HUES48 (cell line): ENCODE measurements at regions not wholly inside any gene's neighbourhood (a gene's known extent, or its start where the extent isn't known, plus 50 kb on each side); places are given as distances from the start of the nearest gene placed in this dataset.
"Not testable (repeated sequence)": the region's sequence is repeated elsewhere in the genome, so short reads cannot be mapped to it uniquely, and the experiment has no call there.

ENCODE experiments used
- H3K27ac ChIP-seq: one replicate; pipeline ENCODE4 v1.7.0; 2013; ENCODE audit warnings: low read depth, low read length, inconsistent platforms
- H3K27me3 ChIP-seq: 2 replicates; pipeline ENCODE4 v1.6.1; 2013; ENCODE audit warnings: mild to moderate bottlenecking, low read length; ENCODE audit not compliant: control insufficient read depth, insufficient read depth
- H3K36me3 ChIP-seq: 2 replicates; pipeline ENCODE4 v1.6.1; 2013; ENCODE audit warnings: low read length; ENCODE audit not compliant: control insufficient read depth, insufficient read depth
- H3K4me1 ChIP-seq: 2 replicates; pipeline ENCODE4 v1.6.1; 2013; ENCODE audit warnings: mild to moderate bottlenecking, low read length; ENCODE audit not compliant: control insufficient read depth, insufficient read depth
- H3K4me3 ChIP-seq: 2 replicates; pipeline ENCODE4 v1.5.1; 2013; ENCODE audit warnings: mild to moderate bottlenecking, low read depth, low read length
- H3K9ac ChIP-seq: 2 replicates; pipeline ENCODE4 v1.6.1; 2013; ENCODE audit warnings: mild to moderate bottlenecking, low read depth, low read length, moderate library complexity
- H3K9me3 ChIP-seq: 2 replicates; pipeline ENCODE4 v1.6.1; 2013; ENCODE audit warnings: low read length; ENCODE audit not compliant: control insufficient read depth, insufficient read depth

DNA sequence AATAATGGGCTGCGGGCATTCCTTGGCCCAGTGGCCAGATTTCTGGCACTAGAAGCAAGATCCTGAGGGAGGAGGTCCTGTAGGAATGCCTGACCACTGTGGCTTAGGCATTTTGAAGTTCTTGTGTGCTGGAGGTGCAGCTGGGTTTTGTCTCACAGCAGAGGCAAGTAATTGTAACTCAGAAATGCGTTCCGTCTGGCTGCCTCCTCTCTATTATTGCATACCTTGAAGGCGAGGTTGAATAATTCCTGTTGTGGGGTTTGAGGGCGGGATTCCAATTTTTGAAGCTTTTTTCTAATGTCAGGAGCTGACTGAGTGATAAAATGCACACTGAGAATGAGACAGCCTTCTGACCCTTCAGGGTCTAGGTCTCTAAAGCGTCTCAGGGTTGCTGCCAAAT, 170.6 kb downstream of the PPP4R3C start:
- H3K4me3 ChIP-seq, H3K9ac ChIP-seq, H3K4me1 ChIP-seq, H3K27me3 ChIP-seq, H3K36me3 ChIP-seq, H3K9me3 ChIP-seq, H3K27ac ChIP-seq: not testable (repeated sequence)

DNA sequence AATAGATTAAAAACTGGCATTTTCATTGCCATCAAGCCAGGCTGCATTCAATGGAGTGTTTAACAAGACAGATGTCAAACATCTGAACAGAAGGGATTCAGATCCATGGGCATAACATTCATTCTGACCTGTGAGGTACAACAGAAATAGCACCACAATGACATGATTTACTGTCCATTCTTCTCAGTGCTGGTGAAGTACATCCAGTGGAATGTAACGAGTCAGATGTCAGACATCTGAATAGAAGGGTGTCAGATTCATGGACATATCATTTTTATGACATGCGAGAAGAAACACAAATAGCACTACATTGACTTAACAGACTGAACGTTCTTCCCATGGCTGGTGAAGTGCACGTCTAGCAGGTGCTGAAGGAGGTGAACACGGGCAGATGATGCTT, 186.4 kb downstream of the PPP4R3C start:
- no peak overlapping the region for H3K9ac ChIP-seq

DNA sequence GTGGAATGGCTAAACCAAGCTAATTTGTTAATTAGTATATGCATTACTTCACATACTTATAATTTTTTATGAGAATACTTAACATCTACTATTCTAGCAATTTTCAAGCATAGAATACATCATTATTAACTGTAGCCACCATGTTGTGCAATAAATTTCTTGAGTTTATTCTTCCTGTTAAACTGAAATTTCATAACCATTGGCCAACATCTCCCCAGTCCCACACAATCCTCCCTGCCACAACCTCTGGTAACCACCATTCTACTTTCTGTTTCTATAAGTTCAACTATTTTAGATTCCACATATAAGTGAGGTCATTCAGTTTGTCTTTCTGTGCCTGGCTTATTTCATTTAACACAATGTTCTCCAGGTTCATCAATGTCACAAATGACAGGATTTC, 208.5 kb downstream of the PPP4R3C start:
- H3K27ac ChIP-seq: no peak overlapping the region

More for the DNA sequence above, 186.4 kb downstream of the PPP4R3C start:
- Histone ChIP-seq H3K27ac (no peak overlapping the region), H3K4me1 (peaks cover 5% of the 10 kb centered on the region; the same call in 1 of the 2 replicates), H3K4me3 (no peak overlapping the region), H3K36me3 (no peaks in the 10 kb centered on the region), H3K9me3 (peaks cover 21% of the 10 kb centered on the region; the same call in 1 of the 2 replicates), H3K27me3 (no peaks in the 10 kb centered on the region)

DNA sequence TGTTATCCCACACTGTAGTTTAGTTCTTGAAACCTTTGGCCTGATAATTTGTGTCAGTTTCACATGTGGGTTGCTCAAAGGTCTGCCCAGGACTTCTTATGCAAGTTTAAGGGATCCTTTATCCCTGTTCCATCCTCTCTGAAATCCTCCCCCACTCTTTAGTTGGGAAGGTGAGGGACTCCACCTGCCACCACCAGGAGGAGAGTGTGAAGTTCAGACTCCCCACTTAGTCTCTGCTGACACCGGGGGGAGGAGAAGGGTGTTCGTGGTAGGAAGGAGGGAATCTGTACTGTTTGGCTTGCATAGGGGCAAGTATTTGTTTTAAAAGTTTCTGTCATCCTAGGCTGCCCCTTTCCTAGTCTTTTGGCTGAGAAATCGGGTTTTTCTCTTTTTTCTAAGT, 211.8 kb downstream of the PPP4R3C start:
- Histone ChIP-seq H3K27ac (no peak overlapping the region), H3K9ac (no peak overlapping the region), H3K9me3 (peaks cover 7% of the 10 kb centered on the region; the same call in 1 of the 2 replicates), H3K4me1 (no peaks in the 10 kb centered on the region), H3K27me3 (no peaks in the 10 kb centered on the region), H3K36me3 (no peaks in the 10 kb centered on the region), H3K4me3 (no peak overlapping the region)

More for the DNA sequence above, 208.5 kb downstream of the PPP4R3C start:
- Histone ChIP-seq H3K27me3 (no peaks in the 10 kb centered on the region), H3K9ac (no peak overlapping the region), H3K9me3 (peaks cover 12% of the 10 kb centered on the region; the same call in 1 of the 2 replicates), H3K36me3 (no peaks in the 10 kb centered on the region), H3K4me3 (no peak overlapping the region), H3K4me1 (no peaks in the 10 kb centered on the region)

DNA sequence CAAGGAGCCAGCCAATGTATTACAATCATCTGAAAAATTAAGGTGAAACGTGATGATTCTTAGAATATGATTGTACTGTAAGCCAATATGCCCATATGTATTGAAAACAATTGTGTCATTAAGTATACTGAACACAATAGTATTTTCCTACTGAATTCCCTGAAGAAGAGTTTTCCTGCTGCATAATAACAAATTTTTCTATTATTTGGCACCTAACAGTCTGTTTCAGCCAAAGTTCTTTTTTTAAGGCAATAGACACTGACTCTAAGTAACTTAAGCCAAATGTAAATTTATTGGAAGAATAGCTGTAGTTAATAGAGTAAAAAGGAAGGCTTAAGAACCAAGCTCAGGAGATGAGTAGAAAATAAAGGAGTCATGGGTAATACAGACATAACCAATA, 220.6 kb downstream of the PPP4R3C start:
- H3K27ac ChIP-seq: no peak overlapping the region
- H3K4me3 ChIP-seq: no peak overlapping the region
- no peaks in the 10 kb centered on the region for H3K4me1 ChIP-seq
- H3K27me3 ChIP-seq: no peaks in the 10 kb centered on the region
- no peak overlapping the region for H3K9ac ChIP-seq
- H3K36me3 ChIP-seq: no peaks in the 10 kb centered on the region
- H3K9me3 ChIP-seq: peaks cover 49% of the 10 kb centered on the region

DNA sequence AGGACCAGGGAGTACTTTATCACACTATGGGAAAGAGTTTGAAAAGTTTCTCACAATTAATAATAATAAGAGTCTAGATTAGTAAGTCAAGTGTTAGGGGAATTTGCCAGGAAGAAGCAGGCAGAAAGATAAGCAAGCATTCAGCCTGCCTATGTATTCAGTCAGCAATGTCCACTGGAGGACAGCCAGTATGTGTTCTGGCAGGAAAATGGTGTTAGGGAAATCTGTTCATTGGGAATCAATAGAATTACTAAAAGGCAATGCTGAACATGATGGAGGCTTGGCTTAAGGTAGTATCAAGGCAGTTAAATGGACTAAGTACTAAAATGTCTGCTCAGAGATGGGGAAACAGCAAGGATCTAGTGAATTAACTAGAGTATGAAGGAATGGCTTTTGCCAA, 221.2 kb downstream of the PPP4R3C start:
- Histone ChIP-seq H3K9me3 (peaks cover 54% of the 10 kb centered on the region), H3K9ac (no peak overlapping the region), H3K27ac (no peak overlapping the region), H3K4me3 (no peak overlapping the region), H3K4me1 (no peaks in the 10 kb centered on the region), H3K27me3 (no peaks in the 10 kb centered on the region), H3K36me3 (no peaks in the 10 kb centered on the region)

DNA sequence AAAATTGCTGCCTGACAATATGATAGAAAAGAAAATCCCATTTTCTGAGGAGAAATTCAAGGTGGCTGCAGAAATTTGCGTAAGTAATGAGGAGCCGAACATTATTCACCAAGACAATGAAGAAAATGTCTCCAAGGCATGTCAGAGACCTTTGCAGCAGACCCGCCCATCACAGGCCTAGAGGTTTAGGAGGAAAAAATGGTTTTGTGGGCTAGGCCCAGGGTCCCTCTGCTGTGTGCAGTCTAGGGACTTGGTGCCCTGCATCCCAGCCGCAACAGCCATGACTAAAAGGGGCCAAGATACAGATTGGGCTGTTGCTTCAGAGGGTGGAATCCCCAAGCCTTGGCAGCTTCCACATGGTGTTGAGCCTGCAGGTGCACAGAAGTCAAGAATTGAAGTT, 223.1 kb downstream of the PPP4R3C start:
- peaks cover 67% of the 10 kb centered on the region for H3K9me3 ChIP-seq
- H3K36me3 ChIP-seq, H3K4me3 ChIP-seq, H3K27ac ChIP-seq, H3K27me3 ChIP-seq, H3K4me1 ChIP-seq, H3K9ac ChIP-seq: not testable (repeated sequence)

DNA sequence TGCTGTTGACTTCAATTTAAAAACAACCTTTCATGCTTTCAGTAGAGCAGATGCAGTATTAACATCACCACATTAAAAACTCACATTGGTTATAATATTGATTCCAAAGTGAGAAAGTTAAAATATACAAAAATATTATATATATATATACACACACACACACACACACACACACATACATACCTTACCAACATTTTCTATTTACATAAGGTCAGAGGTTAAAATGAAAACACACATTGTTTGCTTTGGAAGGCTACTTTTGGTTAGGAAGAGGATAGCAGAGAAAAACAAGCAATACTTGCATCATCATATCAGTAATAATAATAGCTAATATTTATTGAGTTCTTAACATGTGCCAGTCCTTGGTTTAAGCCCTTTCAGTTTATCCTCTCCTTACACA, 226.5 kb downstream of the PPP4R3C start:
- no peaks in the 10 kb centered on the region for H3K27me3 ChIP-seq

DNA sequence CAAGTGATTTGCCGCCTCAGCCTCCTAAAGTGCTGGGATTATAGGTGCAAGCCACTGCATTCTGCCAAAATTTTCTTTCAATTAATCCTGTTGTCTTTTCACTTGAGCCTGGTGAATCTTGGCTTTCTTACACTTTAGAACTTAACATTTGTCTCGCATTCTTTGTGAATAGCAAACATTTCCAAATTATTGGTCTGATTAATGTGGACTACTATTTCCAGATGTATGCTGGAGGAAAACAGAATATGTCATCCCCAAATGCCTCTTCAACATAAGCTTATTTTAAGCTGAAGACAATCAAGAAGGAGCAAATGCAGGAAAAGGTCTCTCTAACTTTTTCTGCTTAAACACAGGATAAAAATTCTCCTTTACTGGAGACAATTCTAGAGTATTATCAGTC, 233.4 kb downstream of the PPP4R3C start:
- Histone ChIP-seq H3K27me3 (no peaks in the 10 kb centered on the region), H3K36me3 (no peaks in the 10 kb centered on the region), H3K9me3 (peaks cover 25% of the 10 kb centered on the region), H3K27ac (no peak overlapping the region), H3K4me1 (no peaks in the 10 kb centered on the region), H3K9ac (no peak overlapping the region), H3K4me3 (no peak overlapping the region)

More for the DNA sequence above, 226.5 kb downstream of the PPP4R3C start:
- Histone ChIP-seq H3K27ac (no peak overlapping the region), H3K4me1 (no peaks in the 10 kb centered on the region), H3K9me3 (peaks cover 53% of the 10 kb centered on the region), H3K9ac (no peak overlapping the region), H3K36me3 (no peaks in the 10 kb centered on the region), H3K4me3 (no peak overlapping the region)

DNA sequence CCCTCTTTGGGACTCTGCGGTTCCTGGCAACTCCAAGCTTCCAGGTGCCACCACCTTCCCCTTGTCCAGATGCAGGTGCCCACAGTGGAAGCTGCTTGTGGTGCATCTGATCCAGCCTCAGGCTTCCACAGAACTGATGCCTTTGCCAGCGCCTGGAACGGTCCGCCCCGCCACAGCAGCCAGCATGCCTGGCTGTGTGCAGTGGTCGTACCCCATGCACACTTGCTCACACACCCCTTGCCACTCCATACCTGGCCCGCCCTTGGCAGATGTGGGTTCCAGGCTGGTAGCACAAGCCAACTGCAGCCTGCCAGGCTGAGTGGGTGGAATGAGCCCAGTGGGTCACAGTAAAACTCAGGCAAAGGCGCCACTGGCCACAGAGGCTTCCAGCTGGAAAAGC, 240.5 kb downstream of the PPP4R3C start:
- H3K4me1 ChIP-seq: no peaks in the 10 kb centered on the region
- H3K27ac ChIP-seq: no peak overlapping the region
- H3K9me3 ChIP-seq: peaks cover 38% of the 10 kb centered on the region
- no peak overlapping the region for H3K9ac ChIP-seq
- H3K36me3 ChIP-seq: no peaks in the 10 kb centered on the region
- H3K27me3 ChIP-seq: no peaks in the 10 kb centered on the region
- H3K4me3 ChIP-seq: no peak overlapping the region

DNA sequence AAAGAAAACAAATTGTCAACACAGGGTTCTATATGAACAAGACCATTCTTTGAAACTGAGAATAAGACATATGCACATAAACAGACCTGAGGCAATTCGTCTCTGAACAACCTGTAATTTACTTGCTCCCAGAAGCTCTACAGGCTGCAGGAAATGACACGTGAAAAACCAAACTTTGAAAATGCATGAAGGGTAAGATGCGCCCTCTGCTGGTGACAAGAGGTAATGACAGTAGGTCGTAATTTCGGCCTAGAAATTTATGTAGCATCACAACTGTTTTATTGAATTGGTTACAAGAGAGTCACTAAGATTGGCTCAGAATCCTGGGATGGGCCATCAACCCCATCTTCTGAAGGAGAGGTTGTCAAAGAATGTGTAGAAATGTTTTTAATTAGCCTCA, 276.5 kb downstream of the PPP4R3C start:
- Histone ChIP-seq H3K27ac (no peak overlapping the region), H3K4me3 (no peak overlapping the region), H3K9ac (no peak overlapping the region), H3K9me3 (peaks cover 14% of the 10 kb centered on the region), H3K36me3 (no peaks in the 10 kb centered on the region), H3K27me3 (no peaks in the 10 kb centered on the region), H3K4me1 (no peaks in the 10 kb centered on the region)

DNA sequence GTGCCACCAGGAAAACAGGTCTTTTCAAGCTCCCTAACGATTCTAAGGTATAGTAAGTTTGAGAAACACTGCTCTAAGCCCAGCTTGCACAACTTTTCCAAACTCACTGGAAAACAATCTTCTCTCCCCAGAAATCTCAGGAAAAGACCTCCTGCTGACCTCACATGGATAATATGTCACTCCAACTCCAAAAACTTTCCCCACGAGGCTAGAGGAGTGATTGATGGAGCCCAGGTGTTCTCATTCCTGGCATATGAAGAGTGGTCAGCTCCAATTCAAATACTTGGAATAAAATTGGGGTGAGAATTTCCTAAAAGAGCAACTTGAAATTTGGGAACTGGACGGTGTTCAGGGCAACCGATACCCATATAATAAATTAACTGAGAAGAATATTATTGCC, 299.9 kb downstream of the PPP4R3C start:
- Histone ChIP-seq H3K4me1 (no peaks in the 10 kb centered on the region), H3K27ac (no peak overlapping the region), H3K9me3 (peaks cover 24% of the 10 kb centered on the region), H3K27me3 (no peaks in the 10 kb centered on the region), H3K9ac (no peak overlapping the region), H3K4me3 (no peak overlapping the region), H3K36me3 (no peaks in the 10 kb centered on the region)
